GM19438 (cell line): ENCODE measurements at regions not wholly inside any gene's neighbourhood (a gene's known extent, or its start where the extent isn't known, plus 50 kb on each side); places are given as distances from the start of the nearest gene placed in this dataset.

ENCODE experiments used
- ATAC-seq: cut with Tn5 transposase; IDR thresholded peaks from one replicate; pipeline ENCODE4 v1.9.1; 2021; ENCODE audit warnings: low read depth; ENCODE audit not compliant: unreplicated experiment

- ATAC-seq = no peak
Observed at GRCh38 chr13:74452881-74453280, 318.7 kb upstream of the KLF12 start.

- ATAC-seq = no peak
Observed at GRCh38 chr13:74452176-74452575, 318.0 kb upstream of the KLF12 start.

- ATAC-seq = no peak
Observed at GRCh38 chr13:74450964-74451363, 316.8 kb upstream of the KLF12 start.

GRCh38 chr13:74450525-74450845, 316.3 kb upstream of the KLF12 start:
- no peak for ATAC-seq

- no peak for ATAC-seq
Observed at GRCh38 chr13:74449811-74450524, 315.8 kb upstream of the KLF12 start.

GRCh38 chr13:74444864-74445479, 310.8 kb upstream of the KLF12 start:
- no peak for ATAC-seq

GRCh38 chr13:74444161-74444571, 310.0 kb upstream of the KLF12 start:
- no peak for ATAC-seq

- no peak for ATAC-seq
Observed at GRCh38 chr13:74443631-74444030, 309.4 kb upstream of the KLF12 start.

GRCh38 chr13:74442751-74443150, 308.5 kb upstream of the KLF12 start:
- no peak for ATAC-seq

GRCh38 chr13:74438901-74439300, 304.7 kb upstream of the KLF12 start:
- no peak for ATAC-seq

GRCh38 chr13:74434782-74435181, 300.6 kb upstream of the KLF12 start:
- no peak for ATAC-seq

- no peak for ATAC-seq
Observed at GRCh38 chr13:74424455-74424854, 290.3 kb upstream of the KLF12 start.

- no peak for ATAC-seq
Observed at GRCh38 chr13:74423434-74423833, 289.2 kb upstream of the KLF12 start.

- no peak for ATAC-seq
Observed at GRCh38 chr13:74414458-74414857, 280.3 kb upstream of the KLF12 start.

- no peak for ATAC-seq
Observed at GRCh38 chr13:74413482-74413881, 279.3 kb upstream of the KLF12 start.

GRCh38 chr13:74409551-74409950, 275.3 kb upstream of the KLF12 start:
- no peak for ATAC-seq

- no peak for ATAC-seq
Observed at GRCh38 chr13:74406420-74406819, 272.2 kb upstream of the KLF12 start.

GRCh38 chr13:74398599-74398998, 264.4 kb upstream of the KLF12 start:
- ATAC-seq = no peak

GRCh38 chr13:74389056-74389455, 254.9 kb upstream of the KLF12 start:
- ATAC-seq = no peak

GRCh38 chr13:74388626-74389025, 254.4 kb upstream of the KLF12 start:
- ATAC-seq = no peak

GRCh38 chr13:74372511-74372910, 238.3 kb upstream of the KLF12 start:
- ATAC-seq = no peak

GRCh38 chr13:74367193-74367592, 233.0 kb upstream of the KLF12 start:
- no peak for ATAC-seq

GRCh38 chr13:74361274-74361673, 227.1 kb upstream of the KLF12 start:
- no peak for ATAC-seq
